Tibial nerve (tissue), 3 donors: ENCODE measurements at regions not wholly inside any gene's neighbourhood (a gene's known extent, or its start where the extent isn't known, plus 50 kb on each side); places are given as distances from the start of the nearest gene placed in this dataset.

Experiments
- POLR2A ChIP-seq, 2 donors: fragments of 450-650 bp; IDR thresholded peaks; one replicate each; pipeline ENCODE4 v1.6.1; 2017; ENCODE audit warnings: antibody characterized with exemption in 2 of 2, mild to moderate bottlenecking in 2 of 2, moderate library complexity in 2 of 2
- TF ChIP-seq, protein P1 (sequence below), 5 experiments: fragments of 200-600 bp in 3 of 5; fragments of 450-650 bp in 2 of 5; sonication (generic) in 3 of 5; IDR thresholded peaks; one replicate each; pipeline ENCODE4 v1.5.1; 2016 to 2019; ENCODE audit warnings: antibody characterized with exemption in 5 of 5, mild to moderate bottlenecking in 3 of 5, moderate library complexity in 2 of 5

- TF ChIP-seq, protein P1, sequence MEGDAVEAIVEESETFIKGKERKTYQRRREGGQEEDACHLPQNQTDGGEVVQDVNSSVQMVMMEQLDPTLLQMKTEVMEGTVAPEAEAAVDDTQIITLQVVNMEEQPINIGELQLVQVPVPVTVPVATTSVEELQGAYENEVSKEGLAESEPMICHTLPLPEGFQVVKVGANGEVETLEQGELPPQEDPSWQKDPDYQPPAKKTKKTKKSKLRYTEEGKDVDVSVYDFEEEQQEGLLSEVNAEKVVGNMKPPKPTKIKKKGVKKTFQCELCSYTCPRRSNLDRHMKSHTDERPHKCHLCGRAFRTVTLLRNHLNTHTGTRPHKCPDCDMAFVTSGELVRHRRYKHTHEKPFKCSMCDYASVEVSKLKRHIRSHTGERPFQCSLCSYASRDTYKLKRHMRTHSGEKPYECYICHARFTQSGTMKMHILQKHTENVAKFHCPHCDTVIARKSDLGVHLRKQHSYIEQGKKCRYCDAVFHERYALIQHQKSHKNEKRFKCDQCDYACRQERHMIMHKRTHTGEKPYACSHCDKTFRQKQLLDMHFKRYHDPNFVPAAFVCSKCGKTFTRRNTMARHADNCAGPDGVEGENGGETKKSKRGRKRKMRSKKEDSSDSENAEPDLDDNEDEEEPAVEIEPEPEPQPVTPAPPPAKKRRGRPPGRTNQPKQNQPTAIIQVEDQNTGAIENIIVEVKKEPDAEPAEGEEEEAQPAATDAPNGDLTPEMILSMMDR (IDR thresholded peaks at IDR 0.05) = no peak
- no peak for TF ChIP-seq POLR2A (IDR thresholded peaks at IDR 0.05)
Measured at GRCh38 chr13:72489751-72490150, 237.7 kb downstream of the MZT1 start.
